NCI-H526 treated with DMSO at 0.1 percent for 48 hours (cell line): ENCODE measurements at regions not wholly inside any gene's neighbourhood (a gene's known extent, or its start where the extent isn't known, plus 50 kb on each side); places are given as distances from the start of the nearest gene placed in this dataset.
"Not testable (repeated sequence)": the region's sequence is repeated elsewhere in the genome, so short reads cannot be mapped to it uniquely, and the experiment has no call there.

Experiments used
- DNase-seq: peaks from one replicate; lab custom pipeline; 2025; lab: John Stamatoyannopoulos, UW

- DNase-seq, result no peak
Measured at GRCh38 chr3:176328666-176329065, 868.6 kb downstream of the TBL1XR1 start.

DNA sequence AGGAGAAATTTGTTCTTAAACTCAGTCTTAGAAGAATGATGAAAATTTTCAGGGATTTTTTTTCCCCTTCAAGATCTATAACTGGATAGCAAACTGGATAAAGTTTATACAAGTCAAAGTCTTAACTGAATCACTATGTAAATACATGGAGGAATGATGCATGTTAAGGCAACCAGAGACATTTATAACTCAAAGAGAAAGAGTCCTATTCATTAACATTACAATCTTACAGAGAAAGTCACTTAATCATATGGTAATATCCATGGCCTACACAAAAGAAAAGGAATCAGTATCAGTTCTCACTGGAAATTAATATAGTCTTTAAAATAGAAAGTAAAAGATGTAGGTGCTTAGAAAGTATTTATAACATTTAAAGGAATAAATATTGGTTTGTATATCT lies 869.1 kb downstream of the TBL1XR1 start:
- DNase-seq, result no peak

- not testable (repeated sequence) for DNase-seq
Measured at GRCh38 chr3:176326894-176327490, 870.3 kb downstream of the TBL1XR1 start.

GRCh38 chr3:176321532-176321931 lies 875.8 kb downstream of the TBL1XR1 start:
- not testable (repeated sequence) for DNase-seq

DNA sequence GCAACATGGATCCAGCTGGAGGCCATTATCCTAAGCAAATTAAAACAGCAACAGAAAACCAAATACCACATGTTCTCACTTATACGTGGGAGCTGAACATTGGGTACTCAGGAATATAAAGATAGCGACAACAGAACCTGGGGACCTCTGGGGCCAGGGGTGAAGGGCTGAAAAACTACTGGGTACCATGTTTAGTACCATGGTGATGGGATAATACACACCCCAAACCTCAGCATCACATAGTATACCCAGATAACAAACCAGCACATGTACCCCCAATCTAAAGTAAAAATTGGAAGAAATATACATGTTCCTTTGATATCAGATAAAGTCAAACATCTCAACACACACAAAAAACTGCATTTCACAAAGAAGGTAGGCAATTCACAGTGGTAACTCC lies 876.2 kb downstream of the TBL1XR1 start:
- DNase-seq, result no peak

GRCh38 chr3:176313426-176313825 lies 883.9 kb downstream of the TBL1XR1 start:
- DNase-seq, result no peak

GRCh38 chr3:176310641-176311040 lies 886.6 kb downstream of the TBL1XR1 start:
- no peak for DNase-seq

DNA sequence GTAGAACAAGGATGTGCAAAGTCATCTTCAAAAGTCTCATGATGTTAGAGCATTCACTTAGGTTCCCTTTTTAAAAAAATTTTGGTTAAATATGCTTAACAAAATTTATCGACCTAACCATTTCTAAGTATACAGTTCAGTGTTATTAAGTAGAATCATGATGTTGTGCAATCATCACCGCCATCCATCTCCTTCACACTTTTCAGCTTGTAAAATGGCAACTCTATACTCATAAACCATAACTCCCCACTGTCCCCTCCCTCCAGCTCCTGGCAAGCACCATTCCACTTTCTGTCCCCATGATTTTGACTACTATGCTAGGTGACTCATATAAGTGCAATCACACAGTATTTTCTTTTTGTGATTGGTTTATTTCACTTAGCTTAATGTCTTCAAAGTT lies 895.0 kb downstream of the TBL1XR1 start:
- no peak for DNase-seq

DNA sequence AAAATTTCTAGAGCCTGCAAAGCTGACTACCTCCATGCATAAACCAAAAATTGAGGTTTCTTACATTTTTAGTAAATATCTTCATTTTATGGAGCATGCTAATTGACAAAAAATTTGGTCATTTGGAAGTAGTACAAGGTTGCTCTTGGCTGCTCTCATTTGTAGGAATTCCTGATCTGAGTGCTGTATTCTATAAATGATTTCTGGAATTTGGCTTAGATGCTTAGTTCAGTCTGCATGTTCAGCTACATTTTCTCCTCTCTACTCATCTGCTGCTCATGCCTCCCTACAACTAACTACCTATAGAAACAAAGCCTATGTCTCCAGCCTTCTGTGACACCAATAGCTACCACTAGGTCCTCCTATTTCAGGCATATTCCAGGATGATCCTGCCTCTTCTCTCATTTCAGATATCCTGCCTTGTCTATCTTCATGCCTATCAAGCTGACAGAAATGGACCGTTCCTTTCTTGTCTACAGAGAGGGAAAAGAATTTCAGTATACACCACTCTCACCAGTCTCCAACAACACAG lies 901.1 kb downstream of the TBL1XR1 start:
- DNase-seq, result no peak

- DNase-seq, result no peak
Measured at GRCh38 chr3:176293276-176293675, 904.0 kb downstream of the TBL1XR1 start.

DNA sequence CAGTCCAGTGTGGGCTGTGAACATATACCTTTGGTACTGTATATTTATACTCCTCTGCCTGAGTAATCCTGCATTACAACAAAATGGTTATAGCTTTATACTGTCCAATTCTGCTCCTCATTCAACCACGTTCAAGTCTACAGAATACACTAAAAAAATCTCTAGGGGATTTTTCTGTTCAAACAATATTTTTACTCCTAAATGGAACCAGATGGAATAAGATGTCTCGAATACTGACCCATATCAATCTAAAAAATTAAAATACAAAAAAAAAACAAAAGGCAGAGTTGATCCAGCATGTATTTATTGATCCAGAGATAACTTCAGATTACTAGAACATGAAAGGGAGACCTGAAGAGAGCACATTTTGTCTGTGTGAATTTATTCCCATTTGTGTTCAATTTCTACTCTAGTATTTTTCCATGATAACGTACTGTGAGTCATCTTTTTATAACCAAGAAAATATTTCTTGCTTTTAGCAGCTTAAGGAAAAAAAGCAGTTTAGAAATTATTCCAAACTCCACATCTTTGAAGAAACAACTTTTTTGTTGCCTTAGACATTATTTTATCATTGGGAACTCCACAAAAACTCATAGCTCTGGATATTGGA lies 910.7 kb downstream of the TBL1XR1 start:
- DNase-seq, result no peak

DNA sequence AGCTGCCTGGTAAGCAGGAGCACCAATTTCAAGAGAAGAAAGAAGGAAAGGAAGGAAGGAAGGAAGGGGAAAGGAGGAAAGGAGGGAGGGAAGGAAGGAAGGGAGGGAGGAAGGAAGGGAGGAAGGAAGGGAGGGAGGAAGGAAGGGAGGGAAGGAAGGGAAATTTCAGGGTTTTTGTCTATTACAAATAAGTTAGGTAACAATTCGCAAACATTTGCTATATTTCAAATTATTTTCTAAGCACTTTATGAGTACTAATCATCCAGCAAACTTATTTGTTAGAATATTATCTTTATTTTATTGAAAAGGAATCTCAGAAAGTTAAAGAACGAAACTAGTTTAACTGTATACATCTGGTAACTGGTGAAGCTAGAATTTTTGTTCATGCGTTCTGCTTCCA lies 921.7 kb downstream of the TBL1XR1 start:
- DNase-seq, result no peak

GRCh38 chr3:176275113-176275512 lies 922.2 kb downstream of the TBL1XR1 start:
- DNase-seq, result no peak

GRCh38 chr3:176274161-176274560 lies 923.1 kb downstream of the TBL1XR1 start:
- DNase-seq, result peak; percentile 75

- no peak for DNase-seq
Measured at GRCh38 chr3:176262071-176262470, 935.2 kb downstream of the TBL1XR1 start.

GRCh38 chr3:176247191-176247590 lies 950.1 kb downstream of the TBL1XR1 start:
- no peak for DNase-seq

GRCh38 chr3:176219970-176220369 lies 977.3 kb downstream of the TBL1XR1 start:
- DNase-seq, result no peak

GRCh38 chr3:176214758-176215157 lies 982.5 kb downstream of the TBL1XR1 start:
- DNase-seq, result no peak

- DNase-seq, result not testable (repeated sequence)
Measured at GRCh38 chr3:176213314-176213713, 984.0 kb downstream of the TBL1XR1 start.

GRCh38 chr3:176208915-176209314 lies 988.4 kb downstream of the TBL1XR1 start:
- no peak for DNase-seq

- no peak for DNase-seq
Measured at GRCh38 chr3:176208283-176208682, 989.0 kb downstream of the TBL1XR1 start.

DNA sequence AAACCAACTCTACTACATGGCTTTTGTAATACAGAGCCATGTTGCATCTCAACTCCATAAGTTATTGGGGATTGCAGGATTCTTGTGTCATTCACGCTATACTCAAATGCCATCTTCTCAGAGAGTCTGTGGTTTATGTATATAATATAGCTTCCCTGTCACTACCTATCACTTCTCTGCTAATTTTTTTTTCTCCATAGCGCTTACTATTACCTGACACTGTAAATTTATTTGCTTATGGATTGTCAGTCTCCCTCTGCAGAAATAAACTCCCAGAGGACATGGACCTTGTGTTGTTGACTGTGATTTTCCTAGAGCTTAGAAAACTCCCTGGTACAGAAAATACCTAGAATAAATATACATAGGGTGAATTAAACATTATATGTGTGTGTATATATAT lies 990.5 kb downstream of the TBL1XR1 start:
- no peak for DNase-seq

GRCh38 chr3:176202652-176203051 lies 994.6 kb downstream of the TBL1XR1 start:
- DNase-seq, result no peak
